ENCODE measurements at regions not wholly inside any gene's neighbourhood (a gene's known extent, or its start where the extent isn't known, plus 50 kb on each side); places are given as distances from the start of the nearest gene placed in this dataset.
A peak's percentile ranks its signal among the peaks of the same experiment; 100 is the strongest.

DNA sequence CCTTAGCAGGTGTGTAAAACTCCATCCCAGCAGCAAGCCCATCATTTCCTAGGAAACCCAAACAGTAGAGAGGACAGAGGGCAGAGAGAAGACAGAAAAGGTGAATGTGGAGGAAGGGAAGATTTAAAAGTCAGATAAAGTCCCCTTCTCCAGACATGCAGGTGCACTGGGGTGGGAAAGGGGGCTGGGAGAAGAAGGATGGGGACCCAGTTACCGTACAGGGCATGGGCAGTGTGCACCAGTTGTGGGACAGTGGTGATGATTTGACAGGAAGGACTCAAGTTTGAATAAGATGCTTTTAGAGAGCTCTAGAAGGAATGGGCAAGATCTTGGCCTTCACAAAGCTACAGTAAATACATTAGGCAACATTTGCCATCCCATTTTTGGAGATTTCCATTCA, 110.7 kb upstream of the PLXNA4 start:
- H3K9me3 Mint-ChIP-seq = no peaks in the 10 kb centered on the region
- POLR2A ChIA-PET = no interaction called here
- ATAC-seq (no peak), DNase-seq (no peak)
- no peaks in the 10 kb centered on the region for H3K27me3 Mint-ChIP-seq
- H3K36me3 Mint-ChIP-seq (ENCODE audit: low read depth) = no peaks in the 10 kb centered on the region
- CTCF ChIA-PET = no interaction called here
- TF ChIP-seq, protein P1, sequence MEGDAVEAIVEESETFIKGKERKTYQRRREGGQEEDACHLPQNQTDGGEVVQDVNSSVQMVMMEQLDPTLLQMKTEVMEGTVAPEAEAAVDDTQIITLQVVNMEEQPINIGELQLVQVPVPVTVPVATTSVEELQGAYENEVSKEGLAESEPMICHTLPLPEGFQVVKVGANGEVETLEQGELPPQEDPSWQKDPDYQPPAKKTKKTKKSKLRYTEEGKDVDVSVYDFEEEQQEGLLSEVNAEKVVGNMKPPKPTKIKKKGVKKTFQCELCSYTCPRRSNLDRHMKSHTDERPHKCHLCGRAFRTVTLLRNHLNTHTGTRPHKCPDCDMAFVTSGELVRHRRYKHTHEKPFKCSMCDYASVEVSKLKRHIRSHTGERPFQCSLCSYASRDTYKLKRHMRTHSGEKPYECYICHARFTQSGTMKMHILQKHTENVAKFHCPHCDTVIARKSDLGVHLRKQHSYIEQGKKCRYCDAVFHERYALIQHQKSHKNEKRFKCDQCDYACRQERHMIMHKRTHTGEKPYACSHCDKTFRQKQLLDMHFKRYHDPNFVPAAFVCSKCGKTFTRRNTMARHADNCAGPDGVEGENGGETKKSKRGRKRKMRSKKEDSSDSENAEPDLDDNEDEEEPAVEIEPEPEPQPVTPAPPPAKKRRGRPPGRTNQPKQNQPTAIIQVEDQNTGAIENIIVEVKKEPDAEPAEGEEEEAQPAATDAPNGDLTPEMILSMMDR (IDR thresholded peaks at IDR 0.05) = no peak
- intact Hi-C loops (cut with micrococcal nuclease) = no loop called here
- no peaks in the 10 kb centered on the region for H3K4me1 Mint-ChIP-seq (ENCODE audit: low read depth)
- no peak overlapping the region for H3K4me3 Mint-ChIP-seq
- no peak overlapping the region for H3K27ac Mint-ChIP-seq

DNA sequence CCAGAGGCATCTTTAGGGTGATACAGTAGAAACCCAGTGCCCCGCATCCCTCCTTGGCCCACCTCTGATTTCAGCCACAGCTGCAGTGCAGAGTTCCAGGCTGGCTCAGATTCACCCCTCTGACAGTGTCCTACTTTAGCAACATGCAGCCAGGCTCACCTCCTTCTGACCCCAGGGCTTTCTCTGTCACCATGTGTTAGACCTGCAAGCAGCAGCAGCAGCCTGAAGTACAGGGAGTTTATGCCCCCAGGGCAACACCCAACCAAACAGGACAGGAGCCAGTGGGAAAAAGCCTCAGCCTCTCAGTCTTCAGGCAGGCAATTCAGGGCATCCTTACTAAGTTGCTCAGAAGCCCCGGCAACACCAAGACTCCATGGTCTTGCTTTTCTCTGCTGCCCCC, 109.0 kb upstream of the PLXNA4 start:
- no peak overlapping the region for H3K27ac Mint-ChIP-seq
- H3K4me3 Mint-ChIP-seq = no peak overlapping the region
- CTCF ChIA-PET = no interaction called here
- intact Hi-C loops (cut with micrococcal nuclease) = no loop called here
- no peaks in the 10 kb centered on the region for H3K27me3 Mint-ChIP-seq
- H3K4me1 Mint-ChIP-seq (ENCODE audit: low read depth) = no peaks in the 10 kb centered on the region
- TF ChIP-seq, protein P1 (IDR thresholded peaks at IDR 0.05) = no peak
- no peaks in the 10 kb centered on the region for H3K9me3 Mint-ChIP-seq
- DNase-seq = no peak
- POLR2A ChIA-PET = no interaction called here
- ATAC-seq = no peak
- H3K36me3 Mint-ChIP-seq (ENCODE audit: low read depth) = no peaks in the 10 kb centered on the region

DNA sequence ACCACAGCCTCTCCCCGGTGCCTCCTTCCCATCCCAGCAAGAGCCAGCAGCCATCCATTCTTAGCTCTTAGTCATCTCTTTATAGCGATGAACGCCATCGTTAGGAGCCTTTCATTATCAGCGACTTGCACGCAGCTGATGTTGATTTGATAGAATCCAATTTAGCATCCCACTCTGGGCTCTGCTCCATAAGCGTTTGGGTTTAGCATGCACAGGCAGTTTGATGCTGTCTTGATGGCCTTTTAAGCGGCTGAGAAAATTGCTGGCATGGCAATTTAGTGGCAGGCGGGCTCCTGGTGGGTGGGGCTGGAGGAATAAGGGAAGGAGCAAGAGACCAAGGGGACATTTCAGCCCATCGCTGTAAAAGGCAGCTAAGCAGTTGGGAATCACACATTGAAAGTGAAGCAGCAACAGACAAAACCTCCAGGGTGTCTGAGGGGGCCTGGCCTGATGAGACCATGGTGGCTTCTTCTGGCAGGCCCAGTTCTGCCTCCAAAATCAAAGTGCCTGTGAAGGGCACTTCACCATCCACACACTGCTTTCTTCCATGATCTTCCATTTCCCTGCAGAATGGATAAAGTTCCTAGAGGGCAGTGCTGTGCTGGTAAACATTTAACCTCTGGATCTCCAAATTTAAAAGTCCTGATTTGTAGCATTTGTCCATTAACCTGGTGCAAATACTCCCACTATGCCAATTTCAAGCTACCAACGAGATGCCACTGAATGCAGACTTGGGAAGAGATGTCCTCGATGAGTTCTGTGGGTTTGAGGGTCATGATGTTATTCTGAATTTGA, 107.8 kb upstream of the PLXNA4 start:
- no peaks in the 10 kb centered on the region for H3K9me3 Mint-ChIP-seq
- H3K4me1 Mint-ChIP-seq (ENCODE audit: low read depth) = no peaks in the 10 kb centered on the region
- ATAC-seq (no peak), DNase-seq (no peak)
- ChIA-PET CTCF (no interaction called here), POLR2A (no interaction called here)
- TF ChIP-seq, protein P1 (IDR thresholded peaks at IDR 0.05) = no peak
- H3K27ac Mint-ChIP-seq = no peak overlapping the region
- no peak overlapping the region for H3K4me3 Mint-ChIP-seq
- no peaks in the 10 kb centered on the region for H3K27me3 Mint-ChIP-seq
- intact Hi-C loops (cut with micrococcal nuclease) = no loop called here
- H3K36me3 Mint-ChIP-seq (ENCODE audit: low read depth) = no peaks in the 10 kb centered on the region

DNA sequence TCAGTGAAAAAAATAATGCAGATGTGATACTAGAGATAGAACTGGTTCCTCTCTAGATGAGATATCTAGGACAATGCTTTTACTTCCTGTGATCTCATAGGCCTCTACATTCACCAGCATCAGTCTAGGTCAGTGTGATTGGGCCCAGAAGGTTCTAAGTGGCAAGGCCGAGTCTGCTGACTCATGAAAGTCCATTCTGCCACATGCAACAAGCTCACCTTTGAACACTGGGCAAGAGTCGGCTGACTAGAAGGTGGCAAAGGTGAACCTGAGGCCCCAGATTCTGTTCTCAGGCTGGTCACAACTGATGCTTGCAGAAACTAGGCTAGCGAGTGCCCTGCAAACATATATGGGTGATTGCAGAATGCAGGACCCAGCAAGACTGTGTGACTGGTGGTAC, 105.7 kb upstream of the PLXNA4 start:
- H3K9me3 Mint-ChIP-seq = no peaks in the 10 kb centered on the region
- DNase-seq = no peak
- intact Hi-C loops (cut with micrococcal nuclease) = no loop called here
- H3K27me3 Mint-ChIP-seq = no peaks in the 10 kb centered on the region
- no peak overlapping the region for H3K27ac Mint-ChIP-seq
- TF ChIP-seq, protein P1 (IDR thresholded peaks at IDR 0.05) = no peak
- no peaks in the 10 kb centered on the region for H3K4me1 Mint-ChIP-seq (ENCODE audit: low read depth)
- POLR2A ChIA-PET = interaction anchor here (0.7 kb wide), 1 partner anchor 1607 kb away, joined by 3 read pairs; no protein-coding TSS in a partner anchor
- H3K4me3 Mint-ChIP-seq = no peak overlapping the region
- ATAC-seq = no peak
- H3K36me3 Mint-ChIP-seq (ENCODE audit: low read depth) = no peaks in the 10 kb centered on the region
- CTCF ChIA-PET = interaction anchor here (0.9 kb wide), 1 partner anchor 23 kb away, joined by 4 read pairs; no protein-coding TSS in a partner anchor

DNA sequence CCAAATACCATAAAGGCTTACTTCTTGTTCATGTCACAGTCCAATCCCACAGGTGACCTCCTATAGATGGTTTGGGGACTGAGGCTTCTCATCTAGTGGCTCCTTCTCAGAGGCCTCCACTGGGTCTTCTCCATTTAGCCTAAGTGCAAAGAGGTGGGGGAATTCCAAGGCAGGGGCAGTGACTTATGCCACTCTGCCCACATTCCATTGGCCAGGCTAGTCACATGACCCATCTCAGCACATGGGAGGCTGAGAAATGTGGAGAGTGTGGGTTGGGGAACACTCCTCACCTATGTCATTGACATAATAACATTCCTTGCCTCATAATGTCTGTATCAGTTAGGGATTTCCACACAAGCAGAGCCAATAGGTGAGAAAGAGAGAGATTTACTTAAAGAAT, 104.3 kb upstream of the PLXNA4 start:
- no peaks in the 10 kb centered on the region for H3K9me3 Mint-ChIP-seq
- ChIA-PET POLR2A (no interaction called here), CTCF (no interaction called here)
- no peaks in the 10 kb centered on the region for H3K4me1 Mint-ChIP-seq (ENCODE audit: low read depth)
- TF ChIP-seq, protein P1 (IDR thresholded peaks at IDR 0.05) = no peak
- no peak overlapping the region for H3K27ac Mint-ChIP-seq
- no peak overlapping the region for H3K4me3 Mint-ChIP-seq
- intact Hi-C loops (cut with micrococcal nuclease) = no loop called here
- H3K27me3 Mint-ChIP-seq = no peaks in the 10 kb centered on the region
- no peaks in the 10 kb centered on the region for H3K36me3 Mint-ChIP-seq (ENCODE audit: low read depth)
- DNase-seq (peak; percentile 21), ATAC-seq (peak; percentile 39)

All from activated CD8-positive, alpha-beta T cell treated with anti-CD3 and anti-CD28 coated beads for 36 hours (primary cell).